Activated gamma-delta T cell treated with anti-CD3 and anti-CD28 coated beads, Interleukin-2, amount 50 U/mL, for 16 hours (primary cell): ENCODE measurements at regions not wholly inside any gene's neighbourhood (a gene's known extent, or its start where the extent isn't known, plus 50 kb on each side); places are given as distances from the start of the nearest gene placed in this dataset.

Experiments used
- DNase-seq: peaks from one replicate; pipeline ENCODE4 v3.0.0-alpha.2; 2020; ENCODE audit warnings: low read depth

GRCh38 chr5:157912621-157913325 lies 53.8 kb upstream of the CLINT1 start:
- DNase-seq: no peak

- no peak for DNase-seq
These were observed 52.6 kb upstream of the CLINT1 start for GRCh38 chr5:157911568-157911967.
